Duodenal mucosa (tissue), 2 donors: ENCODE measurements at regions not wholly inside any gene's neighbourhood (a gene's known extent, or its start where the extent isn't known, plus 50 kb on each side); places are given as distances from the start of the nearest gene placed in this dataset.

Experiments used
- H3K27ac ChIP-seq: one replicate; pipeline ENCODE4 v1.7.0; 2013; ENCODE audit warnings: low read depth, low read length
- H3K27me3 ChIP-seq, 2 donors: one replicate each; pipeline ENCODE4 v1.7.0; 2013; ENCODE audit warnings: low read length in 2 of 2, control low read depth in 1 of 2; ENCODE audit not compliant: insufficient read depth in 2 of 2, control insufficient read depth in 1 of 2
- H3K36me3 ChIP-seq, 2 donors: one replicate each; pipeline ENCODE4 v1.7.0; 2013; ENCODE audit warnings: low read length in 2 of 2, control low read depth in 1 of 2; ENCODE audit not compliant: insufficient read depth in 2 of 2, control insufficient read depth in 1 of 2
- H3K4me1 ChIP-seq, 2 donors: one replicate each; pipeline ENCODE4 v1.7.0; 2013; ENCODE audit warnings: low read length in 2 of 2, control low read depth in 1 of 2; ENCODE audit not compliant: insufficient read depth in 2 of 2, control insufficient read depth in 1 of 2
- H3K4me3 ChIP-seq, 2 donors: one replicate each; pipeline ENCODE4 v1.7.0; 2013; ENCODE audit warnings: low read length in 2 of 2, low read depth in 1 of 2
- H3K9ac ChIP-seq, 2 donors: one replicate each; pipeline ENCODE4 v1.7.0; 2013; ENCODE audit warnings: low read length in 2 of 2, low read depth in 1 of 2
- H3K9me3 ChIP-seq, 2 donors: one replicate each; pipeline ENCODE4 v1.7.0; 2013; ENCODE audit warnings: low read length in 2 of 2, control low read depth in 1 of 2; ENCODE audit not compliant: control insufficient read depth in 1 of 2

- H3K9ac ChIP-seq: no peak overlapping the region
- no peaks in the 10 kb centered on the region for H3K36me3 ChIP-seq
- no peaks in the 10 kb centered on the region for H3K9me3 ChIP-seq
- H3K27ac ChIP-seq: no peak overlapping the region
- H3K27me3 ChIP-seq: no peaks in the 10 kb centered on the region
- no peak overlapping the region for H3K4me3 ChIP-seq
- H3K4me1 ChIP-seq: no peaks in the 10 kb centered on the region
These were observed 306.5 kb upstream of the SPTLC3 start for GRCh38 chr20:12702312-12702711.

- no peaks in the 10 kb centered on the region for H3K9me3 ChIP-seq
- no peak overlapping the region for H3K4me3 ChIP-seq
- no peaks in the 10 kb centered on the region for H3K27me3 ChIP-seq
- H3K27ac ChIP-seq: no peak overlapping the region
- no peaks in the 10 kb centered on the region for H3K36me3 ChIP-seq
- no peak overlapping the region for H3K9ac ChIP-seq
- no peaks in the 10 kb centered on the region for H3K4me1 ChIP-seq
These were observed 293.4 kb upstream of the SPTLC3 start for GRCh38 chr20:12715371-12715770.

DNA sequence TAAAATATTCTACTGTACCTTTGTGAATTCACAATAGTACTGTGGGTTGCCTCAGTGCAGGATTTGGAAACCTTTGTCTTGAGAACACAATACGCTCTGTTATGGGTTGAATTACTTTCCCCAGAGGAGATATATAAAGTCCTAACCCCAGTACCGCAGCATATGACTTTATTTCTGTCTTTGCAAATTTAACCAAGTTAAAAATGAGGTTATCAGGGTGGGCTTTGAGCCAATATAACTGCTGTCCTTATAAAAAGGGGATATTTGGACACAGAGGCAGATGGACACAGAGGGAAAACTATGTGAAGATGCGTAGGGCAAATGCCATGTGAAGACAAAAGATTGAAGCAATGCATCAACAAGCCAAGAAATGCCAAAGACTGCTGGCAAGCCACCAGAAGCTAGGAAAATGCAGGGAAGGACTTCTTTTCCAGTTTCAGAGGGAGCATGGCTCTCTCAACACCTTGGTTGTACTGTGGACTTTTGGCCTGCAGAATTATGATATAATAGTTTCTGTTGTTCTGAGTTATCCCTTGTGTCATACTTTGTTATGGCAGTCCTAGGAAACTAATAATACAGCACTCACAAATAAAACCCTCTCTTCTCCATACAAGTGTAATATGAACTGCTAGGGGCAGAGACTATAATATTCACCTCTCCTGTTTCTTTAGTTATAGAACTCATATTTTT lies 292.6 kb upstream of the SPTLC3 start:
- Histone ChIP-seq H3K9me3 (no peaks in the 10 kb centered on the region), H3K36me3 (no peaks in the 10 kb centered on the region), H3K27ac (no peak overlapping the region), H3K4me1 (no peaks in the 10 kb centered on the region), H3K9ac (no peak overlapping the region), H3K27me3 (no peaks in the 10 kb centered on the region), H3K4me3 (no peak overlapping the region)

DNA sequence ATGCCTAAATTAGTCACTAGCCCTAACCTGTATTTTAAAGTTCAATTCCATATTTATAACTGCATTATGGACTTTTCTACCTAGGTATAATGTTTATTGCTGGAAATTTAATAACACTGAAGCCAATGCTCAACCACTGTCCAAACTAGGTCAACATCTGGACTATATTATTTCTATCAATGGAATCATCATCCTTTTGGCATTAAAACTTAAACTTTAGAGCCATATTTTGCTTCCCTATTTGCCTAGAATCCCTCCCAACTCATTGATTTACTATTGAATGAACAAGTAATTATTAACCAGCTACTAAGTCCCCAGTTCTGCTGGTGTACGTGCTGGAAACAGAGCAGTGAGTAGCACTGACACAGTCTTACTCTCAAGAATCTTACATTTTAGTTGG lies 291.7 kb upstream of the SPTLC3 start:
- H3K9ac ChIP-seq: no peak overlapping the region
- H3K9me3 ChIP-seq: no peaks in the 10 kb centered on the region
- H3K4me3 ChIP-seq: no peak overlapping the region
- no peaks in the 10 kb centered on the region for H3K27me3 ChIP-seq
- no peaks in the 10 kb centered on the region for H3K36me3 ChIP-seq
- no peaks in the 10 kb centered on the region for H3K4me1 ChIP-seq
- H3K27ac ChIP-seq: no peak overlapping the region

- Histone ChIP-seq H3K9me3 (no peaks in the 10 kb centered on the region), H3K9ac (no peak overlapping the region), H3K4me3 (no peak overlapping the region), H3K27me3 (no peaks in the 10 kb centered on the region), H3K36me3 (no peaks in the 10 kb centered on the region), H3K27ac (no peak overlapping the region), H3K4me1 (no peaks in the 10 kb centered on the region)
These were observed 290.2 kb upstream of the SPTLC3 start for GRCh38 chr20:12718619-12719018.

DNA sequence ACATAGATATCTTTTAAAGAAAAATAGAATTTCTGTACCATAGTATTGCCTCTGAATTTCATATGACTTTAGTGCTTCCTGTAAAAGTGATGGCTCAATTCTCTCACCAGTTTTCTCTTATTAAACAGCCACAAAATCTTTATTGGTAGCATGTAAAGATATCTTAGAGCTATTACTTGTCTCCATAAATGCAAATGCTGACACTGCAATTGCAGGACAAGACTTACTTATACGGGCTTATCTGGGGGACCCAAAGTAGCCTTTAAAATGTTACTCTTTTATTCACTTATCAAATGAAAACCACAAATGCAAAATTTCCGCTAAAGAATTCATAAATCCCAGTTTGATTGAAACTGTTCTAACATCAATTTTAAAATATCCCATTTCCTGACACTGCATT lies 287.1 kb upstream of the SPTLC3 start:
- no peaks in the 10 kb centered on the region for H3K36me3 ChIP-seq
- H3K27me3 ChIP-seq: no peaks in the 10 kb centered on the region
- no peaks in the 10 kb centered on the region for H3K4me1 ChIP-seq
- H3K27ac ChIP-seq: no peak overlapping the region
- H3K9me3 ChIP-seq: no peaks in the 10 kb centered on the region
- no peak overlapping the region for H3K4me3 ChIP-seq
- no peak overlapping the region for H3K9ac ChIP-seq

DNA sequence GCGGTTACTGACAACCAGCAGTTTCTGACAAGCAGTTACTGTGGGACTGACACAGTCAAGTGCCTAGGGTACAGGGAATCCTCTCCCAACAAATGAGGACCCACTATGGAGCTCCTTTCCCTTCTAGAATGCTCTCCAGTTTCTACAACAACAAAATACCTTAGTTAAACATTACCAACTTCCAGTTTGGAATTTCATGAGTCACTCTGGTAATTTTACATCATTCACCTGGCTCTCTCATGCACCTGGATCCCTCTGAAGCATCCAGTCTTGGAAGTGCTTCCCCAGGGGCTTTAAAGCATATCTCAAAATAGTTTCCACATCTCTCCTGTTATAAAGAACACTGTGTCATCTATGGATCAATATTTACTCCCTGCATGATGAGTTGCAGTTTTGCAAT lies 286.7 kb upstream of the SPTLC3 start:
- Histone ChIP-seq H3K27me3 (no peaks in the 10 kb centered on the region), H3K36me3 (no peaks in the 10 kb centered on the region), H3K9me3 (no peaks in the 10 kb centered on the region), H3K9ac (no peak overlapping the region), H3K4me3 (no peak overlapping the region), H3K27ac (no peak overlapping the region), H3K4me1 (no peaks in the 10 kb centered on the region)

DNA sequence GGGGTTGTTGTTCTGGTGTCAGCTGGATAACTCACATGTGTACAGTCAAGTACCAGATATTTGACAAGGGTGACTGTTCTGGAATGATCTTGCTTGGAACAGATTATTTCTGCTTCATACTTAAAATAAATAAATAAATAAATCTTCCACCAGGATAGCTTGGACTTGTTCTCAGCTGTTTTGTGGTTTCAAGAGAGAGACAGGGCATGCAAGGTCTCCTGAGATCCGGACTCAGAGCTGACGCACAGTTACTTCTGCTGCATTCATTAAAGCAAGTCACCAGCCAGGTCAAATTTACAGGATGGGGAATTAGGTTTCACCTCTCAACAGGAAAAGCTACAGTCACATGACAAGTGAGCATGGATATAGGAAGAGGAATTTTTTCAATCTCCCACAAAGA lies 285.0 kb upstream of the SPTLC3 start:
- Histone ChIP-seq H3K27ac (no peak overlapping the region), H3K36me3 (no peaks in the 10 kb centered on the region), H3K9me3 (no peaks in the 10 kb centered on the region), H3K4me3 (no peak overlapping the region), H3K4me1 (no peaks in the 10 kb centered on the region), H3K27me3 (no peaks in the 10 kb centered on the region), H3K9ac (no peak overlapping the region)

GRCh38 chr20:12728782-12729181 lies 280.0 kb upstream of the SPTLC3 start:
- Histone ChIP-seq H3K4me3 (no peak overlapping the region), H3K27me3 (no peaks in the 10 kb centered on the region), H3K9me3 (no peaks in the 10 kb centered on the region), H3K27ac (no peak overlapping the region), H3K4me1 (no peaks in the 10 kb centered on the region), H3K9ac (no peak overlapping the region), H3K36me3 (no peaks in the 10 kb centered on the region)

- Histone ChIP-seq H3K27me3 (no peaks in the 10 kb centered on the region), H3K27ac (no peak overlapping the region), H3K4me1 (no peaks in the 10 kb centered on the region), H3K4me3 (no peak overlapping the region), H3K9ac (no peak overlapping the region), H3K9me3 (no peaks in the 10 kb centered on the region), H3K36me3 (no peaks in the 10 kb centered on the region)
These were observed 279.4 kb upstream of the SPTLC3 start for GRCh38 chr20:12729326-12729725.

DNA sequence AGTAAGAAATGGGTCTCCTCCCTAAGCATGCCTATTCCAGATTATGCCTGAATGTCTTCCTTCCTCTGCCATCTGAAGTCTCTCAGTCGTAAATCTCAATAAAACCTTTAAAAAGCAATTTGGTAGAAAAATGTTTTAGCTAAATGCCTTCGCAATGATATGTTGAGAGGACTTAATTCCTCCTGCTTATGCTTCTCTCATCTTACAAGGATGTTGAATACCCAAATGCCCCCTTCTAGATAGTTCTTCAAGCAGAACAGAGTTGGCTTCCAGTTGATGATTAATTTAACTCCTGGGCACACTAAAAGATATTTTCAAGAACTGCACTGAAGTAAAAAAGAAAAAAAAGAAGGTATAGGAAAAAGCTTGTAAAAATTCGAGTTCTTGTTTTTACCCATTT lies 275.0 kb upstream of the SPTLC3 start:
- H3K9ac ChIP-seq: no peak overlapping the region
- no peaks in the 10 kb centered on the region for H3K4me1 ChIP-seq
- H3K9me3 ChIP-seq: no peaks in the 10 kb centered on the region
- H3K27me3 ChIP-seq: no peaks in the 10 kb centered on the region
- H3K36me3 ChIP-seq: no peaks in the 10 kb centered on the region
- H3K4me3 ChIP-seq: no peak overlapping the region
- no peak overlapping the region for H3K27ac ChIP-seq
